Naive thymus-derived CD4-positive, alpha-beta T cell (primary cell): ENCODE measurements at regions not wholly inside any gene's neighbourhood (a gene's known extent, or its start where the extent isn't known, plus 50 kb on each side); places are given as distances from the start of the nearest gene placed in this dataset.

Experiments
- ATAC-seq: fragments of 150-1000 bp; cut with Tn5 transposase; 2 replicates; pipeline ENCODE4 v1.10.0; 2021; ENCODE audit warnings: mild to moderate bottlenecking, moderate library complexity
- CTCF ChIA-PET: fragments of 350-600 bp; sonication (Branson Sonifier 250); formaldehyde crosslinking; loops from one replicate; lab custom pipeline; 2021; ENCODE audit warnings: antibody characterized with exemption; lab: Charles Lee
- POLR2A ChIA-PET: fragments of 350-600 bp; sonication (Branson Sonifier 250); formaldehyde crosslinking; loops from one replicate; lab custom pipeline; 2021; ENCODE audit warnings: antibody characterized with exemption, inconsistent platforms; lab: Charles Lee
- DNase-seq, 9 donors: peaks; one replicate each; pipeline versions ENCODE4 v3.0.0 to v3.0.0-alpha.2; 2020 to 2022; ENCODE audit warnings: mixed read lengths in 1 of 9
- H3K27ac ChIP-seq: one replicate; pipeline ENCODE4 v1.7.0; 2013; ENCODE audit warnings: mild to moderate bottlenecking, low read depth, low read length, moderate library complexity
- H3K27me3 ChIP-seq, 2 donors: one replicate each; pipeline ENCODE4 v1.7.0; 2013; ENCODE audit warnings: low read length in 2 of 2, mild to moderate bottlenecking in 2 of 2, moderate library complexity in 2 of 2; ENCODE audit not compliant: control insufficient read depth in 2 of 2, insufficient read depth in 2 of 2
- H3K36me3 ChIP-seq, 3 experiments: 1 replicate in 2 of 3; 2 replicates in 1 of 3; pipeline ENCODE4 v1.7.0; 2013; ENCODE audit warnings: low read length in 3 of 3, mild to moderate bottlenecking in 3 of 3, moderate library complexity in 1 of 3; ENCODE audit not compliant: insufficient read depth in 3 of 3, control insufficient read depth in 2 of 3
- H3K4me1 ChIP-seq, 2 donors: one replicate each; pipeline ENCODE4 v1.7.0; 2013; ENCODE audit warnings: low read length in 2 of 2, mild to moderate bottlenecking in 2 of 2, moderate library complexity in 1 of 2; ENCODE audit not compliant: control insufficient read depth in 2 of 2, insufficient read depth in 2 of 2
- H3K4me3 ChIP-seq: 2 replicates; pipeline ENCODE4 v1.7.0; 2013; ENCODE audit warnings: mild to moderate bottlenecking, low read length
- H3K9me3 ChIP-seq, 3 experiments: 1 replicate in 2 of 3; 2 replicates in 1 of 3; pipeline ENCODE4 v1.7.0; 2013; ENCODE audit warnings: low read length in 3 of 3; ENCODE audit not compliant: control insufficient read depth in 2 of 3
- H3K27ac Mint-ChIP-seq, 9 donors: one replicate each; pipeline ENCODE4 v1.8.0; 2020 to 2022; ENCODE audit warnings: mixed read lengths in 9 of 9, mild to moderate bottlenecking in 8 of 9, moderate library complexity in 5 of 9, inconsistent platforms in 2 of 9
- H3K27me3 Mint-ChIP-seq, 5 donors: one replicate each; pipeline ENCODE4 v1.8.0; 2021 to 2022; ENCODE audit warnings: mixed read lengths in 5 of 5, mild to moderate bottlenecking in 1 of 5
- H3K36me3 Mint-ChIP-seq, 5 donors: one replicate each; pipeline ENCODE4 v1.8.0; 2020 to 2022; ENCODE audit warnings: mixed read lengths in 5 of 5, mild to moderate bottlenecking in 3 of 5, inconsistent platforms in 1 of 5
- H3K4me1 Mint-ChIP-seq, 7 donors: one replicate each; pipeline ENCODE4 v1.8.0; 2020 to 2022; ENCODE audit warnings: mixed read lengths in 7 of 7, mild to moderate bottlenecking in 3 of 7, inconsistent platforms in 1 of 7
- H3K4me3 Mint-ChIP-seq, 10 donors: one replicate each; pipeline ENCODE4 v1.8.0; 2020 to 2022; ENCODE audit warnings: mild to moderate bottlenecking in 10 of 10, mixed read lengths in 10 of 10, moderate library complexity in 6 of 10, inconsistent platforms in 2 of 10
- H3K9me3 Mint-ChIP-seq, 11 donors: one replicate each; pipeline ENCODE4 v1.8.0; 2020 to 2022; ENCODE audit warnings: mixed read lengths in 11 of 11, mild to moderate bottlenecking in 4 of 11, inconsistent platforms in 1 of 11, moderate library complexity in 1 of 11
- intact Hi-C, 2 donors: fragments of 100-400 bp; cut with micrococcal nuclease; formaldehyde crosslinking; loops; one replicate each; pipeline ENCODE4 v1.15.1; 2023

- no peak overlapping the region for H3K4me3 ChIP-seq
- H3K9me3 ChIP-seq, result no peaks in the 10 kb centered on the region
- H3K4me1 ChIP-seq, result no peaks in the 10 kb centered on the region
- H3K27ac ChIP-seq, result no peak overlapping the region
- Mint-ChIP-seq H3K36me3 (no peaks in the 10 kb centered on the region), H3K27ac (no peak overlapping the region), H3K27me3 (peaks cover 0 to 11% (median 4%) of the 10 kb centered on the region in 5 donors), H3K9me3 (no peaks in the 10 kb centered on the region), H3K4me1 (peaks cover 0 to 3% (median 0%) of the 10 kb centered on the region in 7 donors), H3K4me3 (no peak overlapping the region)
- ChIA-PET POLR2A (no interaction called here), CTCF (no interaction called here)
- no peaks in the 10 kb centered on the region for H3K36me3 ChIP-seq
- ATAC-seq (peak; percentile 68), DNase-seq (no peak)
- intact Hi-C loops, result loop anchor here in 1 of 2 donors (10.0 kb wide), 1 partner anchor 51 kb away; no protein-coding TSS in a partner anchor
- no peaks in the 10 kb centered on the region for H3K27me3 ChIP-seq
These were observed 59.1 kb upstream of the ZFAND5 start for GRCh38 chr9:72424131-72424530.

GRCh38 chr9:72422214-72422613, 57.2 kb upstream of the ZFAND5 start:
- ATAC-seq (no peak), DNase-seq (no peak)
- H3K9me3 Mint-ChIP-seq, result peaks cover 0 to 2% (median 0%) of the 10 kb centered on the region in 11 donors
- Histone ChIP-seq H3K4me1 (no peaks in the 10 kb centered on the region), H3K27me3 (no peaks in the 10 kb centered on the region), H3K4me3 (no peak overlapping the region), H3K36me3 (no peaks in the 10 kb centered on the region), H3K9me3 (no peaks in the 10 kb centered on the region), H3K27ac (no peak overlapping the region)
- POLR2A ChIA-PET, result no interaction called here
- peaks cover 0 to 6% (median 4%) of the 10 kb centered on the region in 5 donors for H3K27me3 Mint-ChIP-seq
- no peak overlapping the region for H3K4me3 Mint-ChIP-seq
- intact Hi-C loops, result loop anchor here in 1 of 2 donors (10.0 kb wide), 1 partner anchor 53 kb away; no protein-coding TSS in a partner anchor
- H3K27ac Mint-ChIP-seq, result no peak overlapping the region
- H3K4me1 Mint-ChIP-seq, result peaks cover 0 to 5% (median 0%) of the 10 kb centered on the region in 7 donors
- CTCF ChIA-PET, result no interaction called here
- no peaks in the 10 kb centered on the region for H3K36me3 Mint-ChIP-seq

GRCh38 chr9:72420783-72421182, 55.8 kb upstream of the ZFAND5 start:
- intact Hi-C loops, result loop anchor here in 1 of 2 donors (10.0 kb wide), 1 partner anchor 54 kb away; no protein-coding TSS in a partner anchor
- peaks cover 0 to 2% (median 0%) of the 10 kb centered on the region in 11 donors for H3K9me3 Mint-ChIP-seq
- CTCF ChIA-PET, result no interaction called here
- peaks cover 0 to 5% (median 0%) of the 10 kb centered on the region in 7 donors for H3K4me1 Mint-ChIP-seq
- Histone ChIP-seq H3K4me1 (no peaks in the 10 kb centered on the region), H3K4me3 (no peak overlapping the region), H3K9me3 (no peaks in the 10 kb centered on the region), H3K27me3 (no peaks in the 10 kb centered on the region), H3K27ac (no peak overlapping the region), H3K36me3 (no peaks in the 10 kb centered on the region)
- no peak overlapping the region for H3K4me3 Mint-ChIP-seq
- H3K27ac Mint-ChIP-seq, result peak overlapping the region in 1 of 9 donors; percentile 60
- POLR2A ChIA-PET, result no interaction called here
- H3K36me3 Mint-ChIP-seq, result no peaks in the 10 kb centered on the region
- DNase-seq (no peak), ATAC-seq (peak; percentile 31)
- H3K27me3 Mint-ChIP-seq, result no peaks in the 10 kb centered on the region

GRCh38 chr9:72415948-72416347, 50.9 kb upstream of the ZFAND5 start:
- ATAC-seq (no peak), DNase-seq (no peak)
- peaks cover 0 to 3% (median 0%) of the 10 kb centered on the region in 7 donors for H3K4me1 Mint-ChIP-seq
- intact Hi-C loops, result no loop called here
- no peaks in the 10 kb centered on the region for H3K27me3 Mint-ChIP-seq
- Histone ChIP-seq H3K27me3 (no peaks in the 10 kb centered on the region), H3K9me3 (no peaks in the 10 kb centered on the region), H3K36me3 (no peaks in the 10 kb centered on the region), H3K4me3 (no peak overlapping the region), H3K27ac (no peak overlapping the region), H3K4me1 (no peaks in the 10 kb centered on the region)
- no peak overlapping the region for H3K27ac Mint-ChIP-seq
- POLR2A ChIA-PET, result no interaction called here
- CTCF ChIA-PET, result no interaction called here
- H3K9me3 Mint-ChIP-seq, result peaks cover 0 to 2% (median 0%) of the 10 kb centered on the region in 11 donors
- no peak overlapping the region for H3K4me3 Mint-ChIP-seq
- peaks cover 0 to 5% (median 0%) of the 10 kb centered on the region in 5 donors for H3K36me3 Mint-ChIP-seq

GRCh38 chr9:72415163-72415562, 50.2 kb upstream of the ZFAND5 start:
- Mint-ChIP-seq H3K4me1 (peaks cover 0 to 2% (median 0%) of the 10 kb centered on the region in 7 donors), H3K27ac (no peak overlapping the region), H3K36me3 (peaks cover 0 to 5% (median 0%) of the 10 kb centered on the region in 5 donors), H3K27me3 (no peaks in the 10 kb centered on the region), H3K9me3 (peaks cover 0 to 2% (median 0%) of the 10 kb centered on the region in 11 donors), H3K4me3 (no peak overlapping the region)
- Histone ChIP-seq H3K4me1 (no peaks in the 10 kb centered on the region), H3K9me3 (no peaks in the 10 kb centered on the region), H3K4me3 (no peak overlapping the region), H3K27ac (no peak overlapping the region), H3K36me3 (no peaks in the 10 kb centered on the region), H3K27me3 (no peaks in the 10 kb centered on the region)
- DNase-seq (no peak), ATAC-seq (no peak)
- POLR2A ChIA-PET, result no interaction called here
- intact Hi-C loops, result no loop called here
- CTCF ChIA-PET, result no interaction called here
